Stimulated activated CD8-positive, alpha-beta memory T cell treated with anti-CD3 and anti-CD28 coated beads, Interleukin-4, amount 100 ng/mL, for 1 hour (primary cell): ENCODE measurements at regions not wholly inside any gene's neighbourhood (a gene's known extent, or its start where the extent isn't known, plus 50 kb on each side); places are given as distances from the start of the nearest gene placed in this dataset.

Experiments
- DNase-seq, 2 donors: peaks; one replicate each; pipeline ENCODE4 v3.0.0-alpha.2; 2020; ENCODE audit warnings: low read depth in 2 of 2, low spot score in 1 of 2

GRCh38 chr16:79271583-79271982 lies 329.0 kb downstream of the MAF start:
- no peak for DNase-seq

- DNase-seq: no peak
Observed at GRCh38 chr16:79270011-79270410, 330.5 kb downstream of the MAF start.

GRCh38 chr16:79269211-79269863 lies 331.2 kb downstream of the MAF start:
- DNase-seq: no peak

- no peak for DNase-seq
Observed at GRCh38 chr16:79267781-79268180, 332.8 kb downstream of the MAF start.

GRCh38 chr16:79267146-79267545 lies 333.4 kb downstream of the MAF start:
- DNase-seq: no peak

- no peak for DNase-seq
Observed at GRCh38 chr16:79265701-79266100, 334.8 kb downstream of the MAF start.

GRCh38 chr16:79265196-79265595 lies 335.3 kb downstream of the MAF start:
- DNase-seq: no peak

GRCh38 chr16:79264237-79265109 lies 336.1 kb downstream of the MAF start:
- DNase-seq: no peak

GRCh38 chr16:79263425-79263824 lies 337.1 kb downstream of the MAF start:
- no peak for DNase-seq
